K562 (cell line): ENCODE measurements at regions not wholly inside any gene's neighbourhood (a gene's known extent, or its start where the extent isn't known, plus 50 kb on each side); places are given as distances from the start of the nearest gene placed in this dataset.

Experiments
- CBX2 ChIP-seq: fragments of 200-600 bp; sonication (generic); IDR thresholded peaks from one replicate; pipeline ENCODE4 v1.6.1; 2012; ENCODE audit warnings: mild to moderate bottlenecking, low read length, inconsistent platforms; ENCODE audit not compliant: insufficient read depth, poor library complexity, severe bottlenecking
- DNMT1 ChIP-seq: fragments of 450-650 bp; IDR thresholded peaks from 2 replicates; pipeline ENCODE4 v1.6.1; 2016; ENCODE audit warnings: antibody characterized with exemption, mild to moderate bottlenecking
- DPF2 ChIP-seq: fragments of 450-650 bp; IDR thresholded peaks from 2 replicates; pipeline ENCODE4 v1.6.1; 2016
- FOXP1 ChIP-seq: sonication (generic); formaldehyde crosslinking; IDR thresholded peaks from 2 replicates; pipeline ENCODE4 v1.8.0; 2022; ENCODE audit warnings: mild to moderate bottlenecking, missing genetic modification reagents
- FOXP4 ChIP-seq: sonication (generic); formaldehyde crosslinking; IDR thresholded peaks from 2 replicates; pipeline ENCODE4 v1.8.0; 2022; ENCODE audit warnings: mild to moderate bottlenecking, missing genetic modification reagents, borderline replicate concordance
- GABPB2 ChIP-seq: fragments of 250-450 bp; sonication (Bioruptor Pico); conservative IDR thresholded peaks from 2 replicates; pipeline ENCODE4 v1.5.1; 2021; ENCODE audit warnings: mild to moderate bottlenecking
- JUN ChIP-seq, 2 experiments: sonication (generic) in 1 of 2; formaldehyde crosslinking in 1 of 2; IDR thresholded peaks; 2 replicates each; pipeline versions ENCODE4 v1.6.1 to v1.8.0; 2012 to 2022; ENCODE audit warnings: borderline replicate concordance in 2 of 2, mild to moderate bottlenecking in 2 of 2, improper control_type of control experiment in 1 of 2, low read depth in 1 of 2, low read length in 1 of 2, missing genetic modification reagents in 1 of 2
- NCOA4 ChIP-seq: fragments of 450-650 bp; IDR thresholded peaks from 2 replicates; pipeline ENCODE4 v1.6.1; 2018; ENCODE audit warnings: mild to moderate bottlenecking; ENCODE audit not compliant: partially characterized antibody
- RFX5 ChIP-seq: IDR thresholded peaks from 2 replicates; pipeline ENCODE4 v1.6.1; 2011; ENCODE audit warnings: low read depth, mild to moderate bottlenecking, improper control_type of control experiment, low read length
- SIN3A ChIP-seq, 2 experiments: fragments of 150-350 bp in 1 of 2; IDR thresholded peaks; 2 replicates each; pipeline ENCODE4 v1.6.1; 2011 to 2016; ENCODE audit warnings: borderline replicate concordance in 2 of 2, low read depth in 2 of 2, low read length in 2 of 2, mild to moderate bottlenecking in 2 of 2, moderate library complexity in 2 of 2; ENCODE audit not compliant: control insufficient read depth in 1 of 2
- USF2 ChIP-seq: sonication (generic); formaldehyde crosslinking; IDR thresholded peaks from 2 replicates; pipeline ENCODE4 v1.5.0; 2020; ENCODE audit warnings: missing genetic modification reagents
- TF ChIP-seq, protein P1 (sequence below): fragments of 200-800 bp; sonication (Bioruptor generic); IDR thresholded peaks from 2 replicates; pipeline ENCODE4 v1.6.1; 2016; ENCODE audit warnings: missing genetic modification characterization, missing compliant biosample characterization
- TF ChIP-seq, protein P2 (sequence below), 3 experiments: IDR thresholded peaks in 2 of 3; conservative IDR thresholded peaks in 1 of 3; 2 replicates each; pipeline ENCODE4 v1.5.1; 2011 to 2012; ENCODE audit warnings: low read length in 3 of 3, mild to moderate bottlenecking in 3 of 3, control low read depth in 2 of 3, improper control_type of control experiment in 1 of 3, inconsistent platforms in 1 of 3, low read depth in 1 of 3, mixed read lengths in 1 of 3, moderate library complexity in 1 of 3; ENCODE audit not compliant: insufficient read depth in 2 of 3

DNA sequence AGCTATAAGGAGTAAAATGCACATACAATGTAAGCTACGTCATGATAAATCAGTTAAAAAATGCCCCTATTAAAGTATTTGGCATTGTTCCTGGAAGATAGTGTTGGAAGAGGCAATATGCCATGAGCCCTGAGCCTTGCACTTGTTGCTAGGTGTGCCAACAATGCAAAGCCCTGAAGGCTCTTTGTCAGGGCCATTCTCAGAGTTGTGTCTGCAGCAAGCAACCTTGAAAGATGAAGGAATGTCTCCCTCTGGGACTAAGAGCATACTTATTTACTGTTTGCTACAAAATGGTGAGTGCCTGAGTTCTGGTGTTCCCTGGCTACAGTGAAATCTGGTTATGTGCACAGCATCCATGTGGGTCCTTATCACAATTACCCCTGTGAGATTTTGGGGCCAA is 322.3 kb upstream of the FAT3 start:
- TF ChIP-seq, protein P1, sequence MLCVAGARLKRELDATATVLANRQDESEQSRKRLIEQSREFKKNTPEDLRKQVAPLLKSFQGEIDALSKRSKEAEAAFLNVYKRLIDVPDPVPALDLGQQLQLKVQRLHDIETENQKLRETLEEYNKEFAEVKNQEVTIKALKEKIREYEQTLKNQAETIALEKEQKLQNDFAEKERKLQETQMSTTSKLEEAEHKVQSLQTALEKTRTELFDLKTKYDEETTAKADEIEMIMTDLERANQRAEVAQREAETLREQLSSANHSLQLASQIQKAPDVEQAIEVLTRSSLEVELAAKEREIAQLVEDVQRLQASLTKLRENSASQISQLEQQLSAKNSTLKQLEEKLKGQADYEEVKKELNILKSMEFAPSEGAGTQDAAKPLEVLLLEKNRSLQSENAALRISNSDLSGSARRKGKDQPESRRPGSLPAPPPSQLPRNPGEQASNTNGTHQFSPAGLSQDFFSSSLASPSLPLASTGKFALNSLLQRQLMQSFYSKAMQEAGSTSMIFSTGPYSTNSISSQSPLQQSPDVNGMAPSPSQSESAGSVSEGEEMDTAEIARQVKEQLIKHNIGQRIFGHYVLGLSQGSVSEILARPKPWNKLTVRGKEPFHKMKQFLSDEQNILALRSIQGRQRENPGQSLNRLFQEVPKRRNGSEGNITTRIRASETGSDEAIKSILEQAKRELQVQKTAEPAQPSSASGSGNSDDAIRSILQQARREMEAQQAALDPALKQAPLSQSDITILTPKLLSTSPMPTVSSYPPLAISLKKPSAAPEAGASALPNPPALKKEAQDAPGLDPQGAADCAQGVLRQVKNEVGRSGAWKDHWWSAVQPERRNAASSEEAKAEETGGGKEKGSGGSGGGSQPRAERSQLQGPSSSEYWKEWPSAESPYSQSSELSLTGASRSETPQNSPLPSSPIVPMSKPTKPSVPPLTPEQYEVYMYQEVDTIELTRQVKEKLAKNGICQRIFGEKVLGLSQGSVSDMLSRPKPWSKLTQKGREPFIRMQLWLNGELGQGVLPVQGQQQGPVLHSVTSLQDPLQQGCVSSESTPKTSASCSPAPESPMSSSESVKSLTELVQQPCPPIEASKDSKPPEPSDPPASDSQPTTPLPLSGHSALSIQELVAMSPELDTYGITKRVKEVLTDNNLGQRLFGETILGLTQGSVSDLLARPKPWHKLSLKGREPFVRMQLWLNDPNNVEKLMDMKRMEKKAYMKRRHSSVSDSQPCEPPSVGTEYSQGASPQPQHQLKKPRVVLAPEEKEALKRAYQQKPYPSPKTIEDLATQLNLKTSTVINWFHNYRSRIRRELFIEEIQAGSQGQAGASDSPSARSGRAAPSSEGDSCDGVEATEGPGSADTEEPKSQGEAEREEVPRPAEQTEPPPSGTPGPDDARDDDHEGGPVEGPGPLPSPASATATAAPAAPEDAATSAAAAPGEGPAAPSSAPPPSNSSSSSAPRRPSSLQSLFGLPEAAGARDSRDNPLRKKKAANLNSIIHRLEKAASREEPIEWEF (CRISPR knock-in tag) = no peak
- TF ChIP-seq CBX2 (no peak), DPF2 (no peak), DNMT1 (no peak), JUN (IDR thresholded peaks at IDR 0.05; ENCODE audit: borderline replicate concordance, low read depth, low read length) (no peak), JUN (CRISPR knock-in tag; IDR thresholded peaks at IDR 0.05; ENCODE audit: borderline replicate concordance) (no peak), RFX5 (no peak), NCOA4 (no peak), SIN3A (IDR thresholded peaks at IDR 0.05; ENCODE audit: borderline replicate concordance in 2 of 2, control insufficient read depth in 1 of 2, low read depth in 2 of 2, low read length in 2 of 2) (no peak), FOXP4 (CRISPR knock-in tag) (no peak), FOXP1 (no peak), GABPB2 (CRISPR knock-in tag) (no peak), USF2 (CRISPR knock-in tag) (no peak)
- TF ChIP-seq, protein P2, sequence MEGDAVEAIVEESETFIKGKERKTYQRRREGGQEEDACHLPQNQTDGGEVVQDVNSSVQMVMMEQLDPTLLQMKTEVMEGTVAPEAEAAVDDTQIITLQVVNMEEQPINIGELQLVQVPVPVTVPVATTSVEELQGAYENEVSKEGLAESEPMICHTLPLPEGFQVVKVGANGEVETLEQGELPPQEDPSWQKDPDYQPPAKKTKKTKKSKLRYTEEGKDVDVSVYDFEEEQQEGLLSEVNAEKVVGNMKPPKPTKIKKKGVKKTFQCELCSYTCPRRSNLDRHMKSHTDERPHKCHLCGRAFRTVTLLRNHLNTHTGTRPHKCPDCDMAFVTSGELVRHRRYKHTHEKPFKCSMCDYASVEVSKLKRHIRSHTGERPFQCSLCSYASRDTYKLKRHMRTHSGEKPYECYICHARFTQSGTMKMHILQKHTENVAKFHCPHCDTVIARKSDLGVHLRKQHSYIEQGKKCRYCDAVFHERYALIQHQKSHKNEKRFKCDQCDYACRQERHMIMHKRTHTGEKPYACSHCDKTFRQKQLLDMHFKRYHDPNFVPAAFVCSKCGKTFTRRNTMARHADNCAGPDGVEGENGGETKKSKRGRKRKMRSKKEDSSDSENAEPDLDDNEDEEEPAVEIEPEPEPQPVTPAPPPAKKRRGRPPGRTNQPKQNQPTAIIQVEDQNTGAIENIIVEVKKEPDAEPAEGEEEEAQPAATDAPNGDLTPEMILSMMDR (IDR thresholded peaks at IDR 0.05 in 2 of 3, conservative IDR thresholded peaks at IDR 0.05 in 1 of 3; ENCODE audit: insufficient read depth in 2 of 3, low read depth in 1 of 3, low read length in 3 of 3) = no peak
